ENCODE measurements at regions not wholly inside any gene's neighbourhood (a gene's known extent, or its start where the extent isn't known, plus 50 kb on each side); places are given as distances from the start of the nearest gene placed in this dataset.

DNA sequence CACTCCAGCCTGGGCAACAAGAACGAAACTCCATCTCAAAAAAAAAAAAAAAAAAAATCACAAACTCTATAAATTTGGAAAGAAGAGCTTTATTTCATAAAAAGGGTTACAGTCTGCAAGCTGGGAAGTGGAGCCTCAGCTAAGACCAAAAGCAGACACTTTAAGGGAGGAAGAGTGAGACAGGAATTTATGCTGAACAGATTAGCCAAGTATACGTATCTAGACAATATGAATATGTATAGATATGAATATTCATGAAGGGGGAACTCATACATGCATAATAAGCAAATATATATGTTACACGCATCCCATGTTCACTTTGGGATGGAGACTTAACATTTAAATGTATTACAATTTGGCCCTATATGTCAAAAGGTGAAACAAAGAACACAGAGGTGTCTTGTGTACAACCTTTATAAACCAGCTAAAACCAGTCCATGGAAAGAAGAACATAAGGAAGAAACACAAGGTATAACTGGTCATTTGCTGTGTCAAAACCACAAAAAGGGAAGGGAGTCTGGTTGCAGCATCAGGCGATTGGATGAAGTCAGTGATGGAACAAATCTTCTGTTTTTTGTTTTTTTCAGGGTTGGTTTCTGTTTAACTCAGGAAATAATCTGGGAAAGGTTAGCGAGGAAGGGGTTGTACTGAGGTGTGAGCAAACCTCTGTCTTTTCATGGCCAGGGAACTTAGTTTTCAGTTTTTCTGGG lies 130.0 kb upstream of the MAOA start:
- H3K36me3 ChIP-seq: no peaks in the 10 kb centered on the region
- H3K27me3 ChIP-seq: no peaks in the 10 kb centered on the region
- H3K9me3 ChIP-seq: no peaks in the 10 kb centered on the region
- intact Hi-C loops (cut with DNase I): no loop called here
- no peak overlapping the region for H3K4me3 ChIP-seq
- no peaks in the 10 kb centered on the region for H3K4me1 ChIP-seq
- no peak overlapping the region for H3K27ac ChIP-seq
- DNase-seq (ENCODE audit: low spot score in 2 of 2): no peak
- TF ChIP-seq, protein P1, sequence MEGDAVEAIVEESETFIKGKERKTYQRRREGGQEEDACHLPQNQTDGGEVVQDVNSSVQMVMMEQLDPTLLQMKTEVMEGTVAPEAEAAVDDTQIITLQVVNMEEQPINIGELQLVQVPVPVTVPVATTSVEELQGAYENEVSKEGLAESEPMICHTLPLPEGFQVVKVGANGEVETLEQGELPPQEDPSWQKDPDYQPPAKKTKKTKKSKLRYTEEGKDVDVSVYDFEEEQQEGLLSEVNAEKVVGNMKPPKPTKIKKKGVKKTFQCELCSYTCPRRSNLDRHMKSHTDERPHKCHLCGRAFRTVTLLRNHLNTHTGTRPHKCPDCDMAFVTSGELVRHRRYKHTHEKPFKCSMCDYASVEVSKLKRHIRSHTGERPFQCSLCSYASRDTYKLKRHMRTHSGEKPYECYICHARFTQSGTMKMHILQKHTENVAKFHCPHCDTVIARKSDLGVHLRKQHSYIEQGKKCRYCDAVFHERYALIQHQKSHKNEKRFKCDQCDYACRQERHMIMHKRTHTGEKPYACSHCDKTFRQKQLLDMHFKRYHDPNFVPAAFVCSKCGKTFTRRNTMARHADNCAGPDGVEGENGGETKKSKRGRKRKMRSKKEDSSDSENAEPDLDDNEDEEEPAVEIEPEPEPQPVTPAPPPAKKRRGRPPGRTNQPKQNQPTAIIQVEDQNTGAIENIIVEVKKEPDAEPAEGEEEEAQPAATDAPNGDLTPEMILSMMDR (IDR thresholded peaks at IDR 0.05): no peak

DNA sequence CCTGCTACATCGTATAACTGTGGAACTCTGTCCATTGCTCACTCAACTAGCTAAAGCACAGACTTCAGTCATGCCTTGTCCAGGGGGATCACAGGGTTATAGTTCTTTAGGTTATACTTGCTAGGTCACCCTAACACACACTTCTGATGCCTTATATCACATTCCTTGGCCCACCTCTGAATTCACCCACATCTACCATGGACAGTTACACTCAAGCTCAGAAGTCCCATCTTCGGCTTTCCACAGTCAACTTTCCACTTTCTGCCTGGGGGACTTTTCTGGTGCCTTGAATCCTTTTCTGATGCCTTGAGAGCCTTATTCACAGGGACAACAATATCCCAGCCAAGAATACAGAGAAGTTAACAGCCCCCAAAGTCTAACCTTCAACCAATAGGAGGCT lies 129.2 kb upstream of the MAOA start:
- Histone ChIP-seq H3K4me1 (no peaks in the 10 kb centered on the region), H3K27ac (no peak overlapping the region), H3K27me3 (no peaks in the 10 kb centered on the region), H3K9me3 (no peaks in the 10 kb centered on the region), H3K4me3 (no peak overlapping the region), H3K36me3 (no peaks in the 10 kb centered on the region)
- no peak for DNase-seq (ENCODE audit: low spot score in 2 of 2)
- intact Hi-C loops (cut with DNase I): no loop called here
- TF ChIP-seq, protein P1 (IDR thresholded peaks at IDR 0.05): no peak

DNA sequence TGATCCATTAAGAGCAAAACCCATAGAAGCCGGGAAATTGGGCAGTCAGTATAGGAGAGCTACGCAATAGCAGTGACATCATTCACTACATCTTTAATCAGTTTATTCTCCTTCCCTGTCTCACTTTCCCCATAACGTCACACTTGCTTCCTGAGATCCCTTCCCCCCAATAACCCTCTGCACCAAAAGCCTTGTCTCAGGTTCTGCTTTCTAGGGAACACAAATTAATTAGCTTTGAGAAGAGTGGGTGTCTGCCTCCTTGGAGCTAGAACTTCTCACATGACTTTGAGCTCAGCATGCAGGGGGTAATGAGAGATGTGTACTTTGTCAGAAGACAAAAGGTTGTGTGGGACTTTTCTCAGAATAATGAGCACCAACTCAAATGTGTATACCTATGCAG lies 128.3 kb upstream of the MAOA start:
- Histone ChIP-seq H3K4me1 (no peaks in the 10 kb centered on the region), H3K4me3 (no peak overlapping the region), H3K9me3 (no peaks in the 10 kb centered on the region), H3K36me3 (no peaks in the 10 kb centered on the region), H3K27me3 (no peaks in the 10 kb centered on the region), H3K27ac (no peak overlapping the region)
- DNase-seq (ENCODE audit: low spot score in 2 of 2): no peak
- TF ChIP-seq, protein P1 (IDR thresholded peaks at IDR 0.05): no peak
- intact Hi-C loops (cut with DNase I): no loop called here

DNA sequence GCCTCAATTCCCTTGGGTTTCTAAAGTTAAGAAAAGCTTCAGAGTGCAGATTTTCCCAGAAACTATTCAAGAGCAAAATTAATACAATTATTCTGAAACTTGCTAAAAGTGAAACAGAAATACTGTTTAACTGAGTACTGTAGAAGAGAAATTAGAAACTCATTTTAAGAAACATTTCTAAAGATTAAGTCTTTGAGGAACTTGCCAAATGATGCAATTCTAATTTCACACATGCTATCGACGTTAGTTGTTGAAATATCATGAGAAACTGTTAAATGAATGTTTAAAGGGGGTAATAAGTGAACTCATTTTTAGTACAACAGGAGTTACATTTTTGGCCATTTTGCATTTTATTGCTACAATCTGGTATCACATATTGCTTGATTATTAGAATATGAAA lies 125.3 kb upstream of the MAOA start:
- DNase-seq (ENCODE audit: low spot score in 2 of 2): no peak
- no peaks in the 10 kb centered on the region for H3K36me3 ChIP-seq
- no peaks in the 10 kb centered on the region for H3K27me3 ChIP-seq
- intact Hi-C loops (cut with DNase I): no loop called here
- no peaks in the 10 kb centered on the region for H3K9me3 ChIP-seq
- H3K27ac ChIP-seq: no peak overlapping the region
- TF ChIP-seq, protein P1 (IDR thresholded peaks at IDR 0.05): no peak
- no peaks in the 10 kb centered on the region for H3K4me1 ChIP-seq
- no peak overlapping the region for H3K4me3 ChIP-seq

DNA sequence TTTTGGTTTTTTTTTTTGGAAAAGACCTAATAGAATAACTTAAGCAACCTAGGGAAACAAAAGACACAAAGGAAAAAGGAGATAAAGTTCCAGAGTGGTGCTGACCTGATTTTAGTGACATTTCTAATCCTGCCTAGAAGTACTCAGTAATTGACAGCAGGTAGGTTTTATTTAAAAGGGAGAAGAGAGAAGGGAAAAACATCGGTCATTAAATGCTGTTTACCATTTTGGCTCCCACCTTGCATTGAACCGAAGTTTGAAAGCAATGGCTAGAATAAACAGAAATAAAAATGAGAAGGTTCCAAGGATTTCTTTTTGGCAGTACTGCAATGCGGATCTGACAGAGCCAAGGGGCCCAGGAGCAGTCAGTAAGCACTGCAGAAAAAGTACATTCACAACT lies 115.8 kb upstream of the MAOA start:
- Histone ChIP-seq H3K36me3 (no peaks in the 10 kb centered on the region), H3K4me1 (no peaks in the 10 kb centered on the region), H3K27me3 (no peaks in the 10 kb centered on the region), H3K9me3 (no peaks in the 10 kb centered on the region), H3K4me3 (no peak overlapping the region), H3K27ac (no peak overlapping the region)
- TF ChIP-seq, protein P1 (IDR thresholded peaks at IDR 0.05): no peak
- no peak for DNase-seq (ENCODE audit: low spot score in 2 of 2)
- intact Hi-C loops (cut with DNase I): no loop called here

DNA sequence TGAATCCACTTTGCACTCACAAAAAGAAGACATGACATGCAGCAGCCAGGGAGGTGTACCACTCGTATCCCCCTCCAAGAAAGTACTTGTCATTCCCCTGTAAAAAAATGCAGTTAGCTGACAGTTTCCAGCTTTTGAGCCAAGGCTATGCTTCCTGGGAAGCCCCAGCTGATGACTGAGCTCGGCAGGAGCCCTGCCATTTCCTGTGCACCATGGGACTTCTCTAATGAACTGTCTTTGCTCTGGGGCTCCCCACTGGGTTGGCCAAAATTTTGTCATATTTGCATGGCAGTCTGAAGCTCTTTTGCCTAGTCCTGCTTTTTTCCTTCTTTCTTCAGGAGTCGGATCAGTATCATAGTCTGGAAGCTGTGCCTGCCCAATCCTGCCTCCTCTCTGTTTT lies 104.5 kb upstream of the MAOA start:
- TF ChIP-seq, protein P1 (IDR thresholded peaks at IDR 0.05): no peak
- no peak overlapping the region for H3K4me3 ChIP-seq
- peak overlapping the region in 1 of 2 donors; percentile 11 for H3K27ac ChIP-seq
- intact Hi-C loops (cut with DNase I): no loop called here
- H3K4me1 ChIP-seq: no peaks in the 10 kb centered on the region
- no peaks in the 10 kb centered on the region for H3K9me3 ChIP-seq
- H3K27me3 ChIP-seq: no peaks in the 10 kb centered on the region
- no peak for DNase-seq (ENCODE audit: low spot score in 2 of 2)
- H3K36me3 ChIP-seq: no peaks in the 10 kb centered on the region

All from ascending aorta (tissue), 2 donors.